Fibroblast of lung (primary cell): ENCODE measurements at regions not wholly inside any gene's neighbourhood (a gene's known extent, or its start where the extent isn't known, plus 50 kb on each side); places are given as distances from the start of the nearest gene placed in this dataset.

ENCODE experiments used
- EZH2 ChIP-seq: IDR thresholded peaks from 2 replicates; pipeline ENCODE4 v1.5.1; 2012; ENCODE audit warnings: low read length, control low read depth, mild to moderate bottlenecking; ENCODE audit errors: missing control alignments
- TF ChIP-seq, protein P1 (sequence below), 2 donors: IDR thresholded peaks in 1 of 2; conservative IDR thresholded peaks in 1 of 2; 1 replicate in 1 of 2; 2 replicates in 1 of 2; pipeline ENCODE4 v1.5.1; 2011 to 2012; ENCODE audit warnings: low read length in 2 of 2, control low read depth in 1 of 2, inconsistent platforms in 1 of 2, low read depth in 1 of 2, mild to moderate bottlenecking in 1 of 2

DNA sequence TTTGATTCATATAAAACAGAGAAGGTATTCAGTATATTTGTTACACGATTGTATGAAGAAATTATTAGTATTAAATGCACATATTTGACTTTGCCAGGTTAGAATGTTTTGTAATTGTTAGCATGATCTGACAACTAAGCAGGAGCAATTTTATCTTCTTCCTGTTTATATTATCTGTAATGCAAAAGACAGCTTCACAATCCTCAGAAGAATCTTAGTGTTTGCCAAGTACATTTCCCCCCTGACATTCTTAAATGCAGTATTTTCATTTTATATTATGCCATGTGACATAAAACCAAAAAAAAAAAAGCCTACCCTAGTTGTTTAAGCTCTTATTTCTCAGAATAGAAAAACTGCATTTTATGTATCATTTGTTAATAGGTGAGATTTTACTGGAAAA is 469.4 kb downstream of the FOXG1 start:
- TF ChIP-seq, protein P1, sequence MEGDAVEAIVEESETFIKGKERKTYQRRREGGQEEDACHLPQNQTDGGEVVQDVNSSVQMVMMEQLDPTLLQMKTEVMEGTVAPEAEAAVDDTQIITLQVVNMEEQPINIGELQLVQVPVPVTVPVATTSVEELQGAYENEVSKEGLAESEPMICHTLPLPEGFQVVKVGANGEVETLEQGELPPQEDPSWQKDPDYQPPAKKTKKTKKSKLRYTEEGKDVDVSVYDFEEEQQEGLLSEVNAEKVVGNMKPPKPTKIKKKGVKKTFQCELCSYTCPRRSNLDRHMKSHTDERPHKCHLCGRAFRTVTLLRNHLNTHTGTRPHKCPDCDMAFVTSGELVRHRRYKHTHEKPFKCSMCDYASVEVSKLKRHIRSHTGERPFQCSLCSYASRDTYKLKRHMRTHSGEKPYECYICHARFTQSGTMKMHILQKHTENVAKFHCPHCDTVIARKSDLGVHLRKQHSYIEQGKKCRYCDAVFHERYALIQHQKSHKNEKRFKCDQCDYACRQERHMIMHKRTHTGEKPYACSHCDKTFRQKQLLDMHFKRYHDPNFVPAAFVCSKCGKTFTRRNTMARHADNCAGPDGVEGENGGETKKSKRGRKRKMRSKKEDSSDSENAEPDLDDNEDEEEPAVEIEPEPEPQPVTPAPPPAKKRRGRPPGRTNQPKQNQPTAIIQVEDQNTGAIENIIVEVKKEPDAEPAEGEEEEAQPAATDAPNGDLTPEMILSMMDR (conservative IDR thresholded peaks at IDR 0.05 in 1 of 2, IDR thresholded peaks at IDR 0.05 in 1 of 2; ENCODE audit: low read depth in 1 of 2, low read length in 2 of 2), result no peak
- no peak for TF ChIP-seq EZH2
